NCI-H1092 (cell line): ENCODE measurements at regions not wholly inside any gene's neighbourhood (a gene's known extent, or its start where the extent isn't known, plus 50 kb on each side); places are given as distances from the start of the nearest gene placed in this dataset.
A peak's percentile ranks its signal among the peaks of the same experiment; 100 is the strongest.

ENCODE experiments used
- DNase-seq: peaks from one replicate; lab custom pipeline; 2025; lab: John Stamatoyannopoulos, UW

DNA sequence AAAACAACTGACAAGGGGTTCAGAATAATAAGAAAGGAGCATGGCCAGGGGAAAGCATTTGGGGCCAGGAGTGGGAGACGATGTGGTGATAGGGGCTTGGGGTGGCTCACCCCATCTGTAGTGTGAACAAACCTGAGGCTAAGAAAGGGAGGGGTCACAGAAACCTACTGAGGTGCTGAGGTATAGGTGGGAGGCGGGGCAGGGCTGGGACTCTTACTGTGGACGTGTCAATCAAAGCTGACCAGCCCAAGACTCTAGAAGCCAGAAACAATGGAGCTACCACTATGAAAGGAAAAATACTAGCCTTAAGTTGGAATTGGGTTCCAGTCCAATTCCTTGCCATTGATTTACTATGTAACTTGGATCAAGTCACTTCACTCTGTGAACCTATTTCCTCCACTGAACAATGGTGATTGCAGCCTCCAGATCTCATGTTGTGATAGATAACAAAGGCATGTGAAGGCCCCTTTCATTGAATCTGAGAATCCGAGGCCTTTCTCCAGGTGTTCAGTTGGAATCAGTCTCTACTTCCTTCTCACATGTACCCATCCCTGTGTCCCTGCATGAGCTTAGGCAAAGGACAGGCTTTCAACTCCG, 260.9 kb upstream of the HES1 start:
- no peak for DNase-seq

DNA sequence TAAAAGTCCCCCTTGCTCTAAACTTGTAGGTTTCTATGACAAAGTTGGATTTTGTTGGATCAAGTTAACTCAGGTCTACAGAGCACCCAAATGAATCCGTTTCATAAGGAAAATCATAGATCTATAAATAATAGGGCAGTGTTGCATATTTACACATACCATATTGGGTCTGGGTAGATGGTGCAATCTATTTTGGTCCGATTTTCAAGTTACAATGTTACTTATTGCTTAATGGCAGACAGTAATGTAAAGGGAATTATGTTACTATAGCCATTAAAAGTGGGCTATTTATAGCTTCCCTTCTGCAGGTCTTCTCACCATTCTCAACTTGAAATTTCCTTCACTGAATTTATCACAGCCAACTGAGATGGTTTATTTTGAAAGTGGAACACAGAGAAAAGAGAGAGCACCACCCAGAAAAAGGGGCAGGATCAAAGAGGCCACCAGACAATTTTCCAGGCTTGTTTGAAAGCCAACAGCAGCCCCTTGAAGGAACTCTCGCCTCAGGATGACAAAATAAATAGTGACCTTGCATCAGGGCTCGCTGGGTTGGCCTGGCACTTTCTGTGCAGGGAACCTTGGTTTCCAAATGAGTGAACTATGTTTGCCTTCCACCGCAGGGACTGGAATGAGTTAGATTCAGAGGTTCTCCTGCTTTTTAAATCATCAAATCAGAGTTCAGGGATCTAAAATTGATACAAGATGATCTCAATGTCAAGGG, 260.2 kb upstream of the HES1 start:
- DNase-seq: no peak

DNA sequence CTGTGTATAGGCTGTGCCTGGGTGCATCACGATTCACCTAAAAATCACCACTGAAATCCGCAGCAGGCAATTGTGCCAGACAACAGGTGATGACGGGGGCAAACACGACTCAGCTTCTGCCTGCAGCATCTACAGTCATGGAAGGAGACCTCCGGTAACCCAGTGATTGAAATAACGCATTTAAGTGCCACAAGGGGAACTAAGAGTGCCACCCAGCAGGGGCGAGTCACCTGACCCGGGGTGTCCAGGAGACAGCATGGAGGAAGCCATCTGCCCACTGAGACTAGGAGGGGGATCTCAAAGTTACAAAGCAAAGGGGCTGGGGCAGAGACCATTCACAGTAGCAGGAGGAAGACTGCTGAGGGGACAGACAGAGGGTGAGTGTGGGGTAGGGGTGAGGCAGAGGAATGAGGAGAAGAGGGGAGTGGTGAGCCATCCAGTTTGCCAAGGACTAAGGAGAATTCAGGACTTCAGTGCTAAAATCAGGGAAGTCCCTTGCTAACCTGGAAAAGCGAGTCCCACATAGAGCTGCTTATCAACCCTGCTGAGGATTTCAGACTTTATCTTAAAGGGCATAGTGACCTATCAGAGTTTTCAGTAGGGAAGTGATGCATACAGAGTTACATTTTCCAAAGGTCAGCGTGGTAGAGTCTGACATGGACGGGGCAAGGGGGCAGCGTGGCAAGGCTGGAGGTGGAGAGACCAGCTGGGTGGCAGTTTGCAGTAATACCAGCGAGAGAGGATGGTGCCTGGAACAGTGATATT, 256.7 kb upstream of the HES1 start:
- no peak for DNase-seq

DNA sequence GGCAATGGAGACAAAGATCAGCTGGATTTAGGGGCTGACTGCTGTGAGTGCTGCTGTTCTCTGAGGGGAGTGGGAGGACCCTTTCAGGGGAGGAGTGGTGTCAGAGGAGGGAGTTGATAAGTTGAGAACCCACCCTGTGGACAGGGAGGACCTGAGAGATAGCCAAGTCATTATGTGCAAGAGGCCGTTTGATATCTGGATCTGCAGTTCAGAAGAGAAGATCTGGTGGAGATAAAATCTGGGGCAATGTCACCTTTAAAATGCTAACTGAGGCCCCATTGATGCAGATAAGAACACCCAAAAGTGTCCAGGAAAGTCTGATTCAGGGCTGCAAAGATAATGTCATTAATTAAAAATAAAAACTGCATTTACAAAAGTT, 256.1 kb upstream of the HES1 start:
- no peak for DNase-seq

DNA sequence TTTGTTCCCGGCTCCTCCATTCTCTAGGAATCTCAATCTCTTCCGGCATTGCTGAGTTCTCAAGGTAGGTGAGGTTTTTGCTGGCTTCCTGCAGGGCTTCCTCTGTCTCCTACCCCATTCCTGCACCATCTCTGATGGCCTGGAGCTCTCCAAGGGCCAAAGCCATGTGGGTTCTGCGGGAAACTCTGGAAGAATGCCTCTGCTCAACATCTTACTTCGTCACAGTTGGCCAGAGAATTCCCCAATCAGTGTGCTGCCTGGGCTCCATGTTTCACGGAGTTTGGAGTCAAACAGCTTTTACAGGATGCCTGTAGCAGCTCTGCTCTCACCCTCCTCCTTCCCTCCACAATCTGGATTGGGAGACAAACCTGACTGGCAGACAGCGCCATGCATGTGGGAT, 253.9 kb upstream of the HES1 start:
- DNase-seq: no peak

DNA sequence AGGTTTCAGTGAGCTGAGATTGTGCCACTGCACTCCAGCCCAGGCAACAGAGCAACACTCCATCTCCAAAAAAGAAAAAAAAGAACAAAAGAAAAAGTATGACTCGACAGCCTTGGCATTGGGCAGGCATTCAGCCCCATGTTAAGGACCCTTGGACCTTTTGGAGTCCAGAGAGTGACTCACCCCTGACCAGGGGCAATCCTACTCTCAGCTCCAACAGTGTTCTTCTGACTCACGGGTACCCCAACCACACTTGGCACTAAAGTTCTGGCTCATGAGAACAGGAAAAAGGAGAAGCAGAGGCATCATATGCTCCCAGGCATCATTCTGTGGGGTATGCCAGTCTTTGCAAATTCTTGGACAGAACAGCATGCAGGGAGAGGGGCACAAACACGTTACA, 252.4 kb upstream of the HES1 start:
- no peak for DNase-seq

DNA sequence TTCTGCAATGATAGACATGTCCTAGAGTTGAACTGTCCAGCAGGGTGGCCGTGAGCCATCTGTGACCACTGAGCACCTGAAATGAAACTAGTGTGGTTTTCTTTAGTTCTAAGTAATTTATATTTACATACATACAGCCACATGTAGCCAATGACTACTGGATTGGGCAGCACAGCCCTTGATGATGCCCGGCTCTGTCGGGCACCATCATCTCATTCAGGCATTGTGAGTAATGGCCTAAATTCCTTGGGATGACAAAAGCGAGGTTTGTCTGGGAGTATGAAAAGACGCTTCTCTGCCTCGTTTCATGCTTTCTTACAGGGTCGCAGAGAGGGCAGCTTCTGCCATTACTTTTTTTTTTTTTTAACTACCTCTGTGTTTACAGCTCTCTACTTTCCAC, 251.9 kb upstream of the HES1 start:
- DNase-seq: no peak

DNA sequence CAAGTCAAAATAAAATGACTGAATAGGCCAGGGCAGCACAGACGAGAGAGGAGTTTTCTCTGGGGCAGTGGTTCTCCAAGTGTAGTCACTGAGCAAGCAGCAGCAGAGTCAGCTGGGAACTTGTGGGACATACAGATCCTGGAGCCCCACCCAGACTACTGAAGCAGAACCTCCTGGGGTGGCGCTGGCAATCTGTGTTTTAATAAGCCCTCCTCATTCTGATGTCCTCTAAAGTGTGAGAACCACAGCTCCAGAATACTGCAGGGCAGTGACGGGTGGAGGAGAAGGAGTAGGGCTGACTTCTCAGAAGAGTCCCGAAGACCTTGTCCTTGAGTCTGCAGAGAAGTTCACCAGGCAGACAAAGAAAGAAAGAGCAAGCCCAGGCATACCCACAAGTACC, 251.3 kb upstream of the HES1 start:
- no peak for DNase-seq

DNA sequence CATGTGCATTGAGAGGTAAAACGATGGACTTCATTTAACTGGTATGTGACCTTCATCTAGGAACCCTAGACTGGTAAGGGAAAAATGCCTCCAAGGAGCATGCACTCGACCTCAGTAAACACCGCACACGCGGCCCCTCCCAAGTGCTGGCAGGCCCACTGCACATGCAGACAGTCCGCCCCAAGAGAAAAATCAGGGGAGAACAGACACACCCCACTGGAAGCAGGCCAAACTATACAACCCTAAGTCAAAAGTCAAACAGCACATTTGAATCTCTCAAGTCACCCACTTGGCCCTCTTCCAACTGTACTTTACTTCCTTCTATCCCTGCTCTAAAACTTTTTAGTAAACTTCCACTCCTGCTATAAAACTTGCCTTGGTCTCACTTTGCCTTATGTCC, 250.1 kb upstream of the HES1 start:
- no peak for DNase-seq

DNA sequence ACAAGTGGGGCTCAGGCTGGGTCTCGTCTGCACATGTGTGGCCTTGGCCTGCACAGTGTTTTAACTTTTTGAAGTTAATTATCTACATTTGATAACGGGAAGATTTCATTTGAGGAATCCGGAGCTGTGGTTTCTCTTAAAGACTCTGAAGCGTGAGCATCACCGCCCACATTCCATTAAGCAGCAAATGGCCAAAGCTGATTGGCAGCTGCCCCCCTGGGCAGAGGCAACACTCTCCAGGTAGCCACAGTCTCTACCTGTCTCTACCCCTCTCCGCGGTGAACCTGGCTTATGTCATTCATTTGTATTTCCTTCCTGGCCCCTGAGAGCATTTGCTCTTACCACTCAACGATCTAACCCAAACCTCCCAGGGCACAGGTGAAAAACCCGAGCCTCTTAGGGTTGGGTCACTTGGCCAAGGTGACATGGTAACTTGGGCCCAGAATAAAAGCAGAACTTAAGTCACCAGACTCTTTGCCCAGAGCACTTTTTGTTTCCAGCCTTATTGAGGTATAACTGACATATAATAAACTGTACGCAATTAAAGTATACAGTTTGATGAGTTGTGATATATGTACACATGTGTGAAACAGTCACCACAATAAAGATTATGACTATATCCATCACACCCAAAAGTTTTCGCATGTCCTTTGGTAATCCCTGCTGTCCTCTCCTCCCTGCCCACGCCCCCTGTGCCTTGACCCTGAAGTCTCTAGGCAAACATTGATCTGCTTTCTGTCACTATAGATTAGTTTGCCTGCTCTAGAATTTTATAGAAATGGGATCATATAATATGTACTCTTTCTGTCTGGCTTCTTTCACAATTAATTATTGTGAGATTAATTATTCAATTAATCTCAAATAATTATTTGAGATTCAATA, 245.7 kb upstream of the HES1 start:
- no peak for DNase-seq

DNA sequence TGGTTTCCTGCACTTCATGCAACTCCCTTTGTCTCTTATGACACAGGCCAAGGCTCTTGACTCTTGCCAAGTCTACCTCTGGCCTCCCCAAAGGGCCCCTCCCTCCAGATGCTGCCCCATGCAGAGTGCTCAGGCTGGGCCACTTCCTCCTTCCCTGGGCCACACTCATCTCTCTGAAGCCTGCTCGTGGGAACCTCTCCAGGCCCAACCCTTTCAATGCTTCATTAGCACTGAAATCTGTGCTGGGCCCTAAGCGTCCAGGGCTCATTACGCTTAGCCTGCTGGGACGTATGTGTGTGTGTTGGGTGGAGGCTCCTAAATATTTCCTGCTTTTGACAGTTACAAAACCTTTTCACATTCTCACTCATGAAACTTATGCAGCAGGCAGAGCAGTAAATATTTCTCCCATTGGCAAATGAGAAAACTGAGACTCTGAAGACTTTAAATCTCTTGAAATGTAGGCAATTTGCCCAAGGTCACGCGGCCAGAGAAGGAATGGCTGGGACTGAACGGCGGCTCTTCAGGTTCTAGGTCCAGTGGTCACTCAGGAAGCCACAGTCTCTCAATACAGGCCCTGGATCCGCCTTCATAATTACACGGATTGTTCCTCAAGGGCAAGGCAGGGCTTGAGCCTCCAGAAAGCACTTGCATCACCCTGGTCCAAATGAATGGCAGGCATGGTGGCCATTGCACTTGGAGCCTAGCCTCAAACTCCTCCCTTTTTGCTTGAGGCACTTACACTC, 241.7 kb upstream of the HES1 start:
- no peak for DNase-seq

DNA sequence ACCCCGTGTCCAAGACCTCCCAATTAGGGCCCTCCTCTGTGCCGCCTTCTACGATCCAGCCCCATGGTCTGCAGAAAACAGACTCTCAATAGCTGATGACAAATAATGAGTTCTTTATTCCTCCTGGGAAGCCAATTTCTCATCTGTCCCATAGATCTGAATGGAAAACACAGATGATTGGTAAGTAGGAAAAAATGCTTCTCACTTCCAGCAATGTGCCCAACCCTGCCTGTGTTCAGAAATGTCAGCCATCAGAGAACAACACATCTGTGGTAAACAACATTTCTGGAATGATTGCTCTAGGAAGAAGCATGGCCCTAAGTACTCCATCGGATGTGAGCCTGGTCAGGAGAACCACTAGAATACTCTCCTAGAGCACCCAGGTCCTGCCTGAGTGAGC, 240.5 kb upstream of the HES1 start:
- no peak for DNase-seq

DNA sequence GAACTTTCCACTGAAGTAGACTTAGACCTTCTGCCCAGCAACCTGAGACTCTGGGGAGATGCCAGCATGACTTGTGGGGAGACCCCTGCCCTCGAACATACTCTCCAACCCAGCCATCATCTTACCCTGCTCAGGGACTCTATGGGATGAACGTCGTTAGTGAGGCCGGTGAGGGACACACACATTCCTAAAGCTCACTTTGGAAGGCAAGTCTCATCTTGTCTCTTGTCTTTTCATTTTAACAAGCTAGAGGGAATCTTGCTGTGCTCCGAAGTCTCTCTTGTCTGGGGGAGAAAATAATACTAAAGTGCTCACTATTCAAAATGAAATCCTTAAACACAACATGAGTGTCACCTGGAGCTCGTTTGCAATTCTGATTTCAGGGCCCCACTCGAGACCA, 239.5 kb upstream of the HES1 start:
- DNase-seq: no peak

DNA sequence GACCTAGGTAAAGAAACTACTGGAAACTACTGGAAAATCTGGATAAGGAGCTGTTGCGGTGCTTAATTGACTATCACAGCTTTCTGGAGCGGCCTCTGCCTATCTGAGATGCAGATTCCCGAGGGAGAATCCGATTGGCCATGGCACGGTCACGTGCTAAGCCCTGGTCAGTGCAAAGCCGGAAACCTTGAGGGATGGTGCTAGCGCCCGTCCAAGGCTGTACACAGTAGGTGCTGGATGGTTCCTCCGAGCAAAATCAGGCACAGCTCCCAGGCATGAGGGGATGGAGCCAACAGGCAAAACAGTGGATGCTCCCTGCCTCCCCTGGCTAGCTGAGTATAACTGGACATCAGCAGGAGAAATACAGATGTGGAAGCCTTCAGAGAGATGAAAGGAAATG, 238.7 kb upstream of the HES1 start:
- DNase-seq: no peak

DNA sequence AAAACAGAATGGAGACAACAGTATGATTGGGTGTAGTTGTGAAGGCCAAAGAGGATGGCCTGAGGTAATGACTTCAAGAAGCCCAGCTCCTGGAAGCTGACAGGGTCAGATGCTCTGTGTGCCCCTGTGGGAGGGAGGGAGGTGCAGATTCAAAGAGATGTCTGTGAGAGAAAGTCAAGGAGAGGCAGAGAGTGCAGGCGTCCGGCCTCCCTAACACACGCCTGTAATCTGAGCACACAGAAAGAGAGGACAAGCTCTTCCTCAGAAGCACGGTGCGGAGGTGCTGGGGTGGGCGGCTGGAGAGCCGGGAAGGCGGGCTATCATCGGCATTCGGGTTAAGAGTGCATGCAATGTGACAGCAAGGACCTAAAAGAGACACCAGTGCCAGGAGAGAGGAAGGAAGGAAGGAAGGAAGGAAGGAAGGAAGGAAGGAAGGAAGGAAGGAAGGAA, 238.2 kb upstream of the HES1 start:
- no peak for DNase-seq

DNA sequence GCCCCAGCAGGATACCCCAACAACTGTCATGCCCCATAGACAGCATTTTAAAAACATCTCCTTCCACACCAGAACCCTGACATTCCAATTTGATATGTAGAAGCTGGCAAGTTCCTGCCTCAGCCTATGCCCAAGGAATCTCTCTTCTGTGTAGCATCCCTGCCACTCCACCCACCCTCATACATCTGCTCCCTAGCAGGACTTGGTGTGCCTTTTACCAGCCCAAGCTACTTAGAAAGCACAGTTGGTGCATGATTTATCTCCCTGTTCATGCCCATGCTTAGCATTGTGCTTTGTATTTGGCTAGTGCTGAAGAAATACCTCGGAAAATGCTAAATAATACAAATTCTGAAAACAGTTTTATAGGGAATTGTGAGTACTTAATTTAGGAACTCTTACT, 236.9 kb upstream of the HES1 start:
- DNase-seq: no peak

DNA sequence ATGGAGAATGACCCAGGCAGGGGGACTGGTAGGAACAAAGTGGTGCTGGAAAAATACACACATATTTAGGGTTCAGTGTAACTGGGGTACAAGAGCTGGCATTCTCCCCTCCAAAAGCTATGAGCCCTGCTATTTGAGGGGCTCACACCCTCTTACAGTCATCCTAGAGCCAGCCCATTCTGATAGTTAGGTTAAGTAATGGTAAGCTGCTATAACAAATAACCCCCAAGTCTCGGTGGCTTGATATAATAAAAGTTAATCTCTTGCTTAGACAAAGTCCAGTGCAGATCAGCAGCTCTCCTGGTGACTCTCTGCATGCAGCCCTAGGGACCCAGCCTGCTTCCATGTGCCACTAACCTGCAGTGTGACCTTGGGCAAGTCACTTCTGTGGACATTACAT, 234.9 kb upstream of the HES1 start:
- DNase-seq: no peak

DNA sequence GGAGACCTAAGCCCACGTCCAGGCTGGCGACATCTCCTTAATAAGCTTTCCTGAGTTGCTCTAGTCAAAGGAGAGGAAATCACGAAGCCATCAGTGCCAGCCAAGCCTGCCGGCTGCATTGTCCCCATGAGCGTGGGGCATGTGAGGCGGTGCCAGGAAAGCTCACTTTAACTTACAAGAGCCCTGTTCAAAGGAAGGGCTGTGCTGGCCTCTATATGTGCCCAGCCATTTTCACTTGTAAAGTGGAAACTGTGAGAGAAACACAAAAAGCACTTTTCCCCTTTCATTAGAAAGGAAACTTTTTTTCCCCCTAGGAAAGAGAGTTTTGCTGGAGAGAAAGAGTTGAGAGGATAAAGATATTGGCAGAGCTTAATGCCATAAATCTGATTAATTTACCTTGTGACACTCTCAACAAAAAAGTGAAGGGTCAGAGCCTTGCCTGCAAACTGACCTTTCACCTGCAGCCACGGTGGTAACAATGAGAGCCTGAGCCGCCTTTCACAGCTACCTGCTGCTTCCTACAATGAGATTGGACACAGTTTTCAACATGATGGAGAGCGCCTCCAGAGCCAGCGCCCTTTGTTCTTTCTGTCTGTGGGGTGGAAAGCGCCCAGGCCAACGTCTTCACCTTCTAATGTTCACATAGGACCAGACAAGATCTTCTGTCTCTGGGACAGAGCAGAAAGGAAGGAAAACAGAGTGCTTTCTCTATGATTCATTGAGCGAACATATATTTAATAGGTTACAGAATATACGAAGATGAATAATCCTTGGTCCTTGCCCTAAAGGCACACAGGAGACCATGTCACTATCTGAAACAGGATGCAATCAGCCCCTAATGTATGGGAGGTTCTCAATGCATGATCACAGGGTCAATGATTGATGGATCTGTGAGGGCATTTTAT, 233.1 kb upstream of the HES1 start:
- peak; percentile 41 for DNase-seq

DNA sequence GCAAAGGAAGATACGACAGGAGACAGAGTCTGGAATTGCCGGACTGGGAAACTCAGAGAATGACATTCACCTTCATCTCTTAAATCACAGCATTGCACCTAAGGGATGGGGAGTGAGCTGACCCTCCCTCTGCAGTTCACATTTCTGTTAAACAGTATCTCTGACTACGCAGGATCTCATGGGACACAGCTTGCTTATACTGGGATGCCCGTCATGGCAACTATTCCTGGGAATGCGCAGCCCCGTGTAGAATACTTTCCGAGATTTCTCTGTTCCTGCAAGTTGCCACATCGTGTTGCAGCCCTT, 232.5 kb upstream of the HES1 start:
- no peak for DNase-seq

DNA sequence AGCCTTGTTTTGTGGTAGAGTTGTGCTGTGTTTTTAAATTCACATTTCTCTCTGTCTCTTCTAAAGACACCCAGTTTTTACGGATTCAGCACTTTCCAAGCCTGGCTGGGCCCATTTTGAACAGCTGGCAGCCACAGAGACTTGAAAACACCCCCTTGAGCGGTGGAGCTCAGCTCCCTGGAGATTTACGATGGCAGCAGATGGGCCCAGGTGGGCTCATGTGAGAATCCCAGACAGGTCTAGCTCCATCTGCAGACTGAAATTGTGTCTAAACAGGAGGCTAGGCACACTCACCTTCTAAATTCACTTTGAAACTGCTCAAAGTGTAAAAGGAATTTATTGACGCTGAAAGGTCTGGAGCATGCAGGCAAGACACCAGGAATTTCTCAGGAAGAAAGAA, 232.0 kb upstream of the HES1 start:
- no peak for DNase-seq
